ENCODE measurements at regions not wholly inside any gene's neighbourhood (a gene's known extent, or its start where the extent isn't known, plus 50 kb on each side); places are given as distances from the start of the nearest gene placed in this dataset.
A peak's percentile ranks its signal among the peaks of the same experiment; 100 is the strongest.
"Not testable (repeated sequence)": the region's sequence is repeated elsewhere in the genome, so short reads cannot be mapped to it uniquely, and the experiment has no call there.

GRCh38 chr16:16996827-16997226 lies 473.9 kb downstream of the XYLT1 start:
- Histone ChIP-seq H3K27me3 (ENCODE audit: control insufficient read depth in 3 of 3, insufficient read depth in 3 of 3, low read length in 3 of 3) (no peaks in the 10 kb centered on the region), H3K36me3 (ENCODE audit: control insufficient read depth in 3 of 3, insufficient read depth in 2 of 3, low read depth in 1 of 3, low read length in 3 of 3) (no peaks in the 10 kb centered on the region), H3K27ac (ENCODE audit: low read depth in 1 of 3, low read length in 2 of 3) (no peak overlapping the region), H3K9me3 (ENCODE audit: control insufficient read depth in 2 of 2, insufficient read depth in 1 of 2, low read depth in 1 of 2, low read length in 1 of 2) (no peaks in the 10 kb centered on the region), H3K4me3 (ENCODE audit: low read depth in 1 of 3, low read length in 3 of 3) (no peak overlapping the region), H3K4me1 (ENCODE audit: control insufficient read depth in 3 of 3, insufficient read depth in 2 of 3, low read depth in 1 of 3, low read length in 2 of 3) (no peaks in the 10 kb centered on the region)
- no peak for DNase-seq
- no peak for FAIRE-seq
- 53 to 71% (median 57%) methylated on average over 3 of the region's 3 CpGs for WGBS, 3 donors

GRCh38 chr16:16997349-16997748 lies 473.4 kb downstream of the XYLT1 start:
- H3K27ac ChIP-seq (ENCODE audit: low read depth in 1 of 3, low read length in 2 of 3): no peak overlapping the region
- H3K36me3 ChIP-seq (ENCODE audit: control insufficient read depth in 3 of 3, insufficient read depth in 2 of 3, low read depth in 1 of 3, low read length in 3 of 3): no peaks in the 10 kb centered on the region
- H3K27me3 ChIP-seq (ENCODE audit: control insufficient read depth in 3 of 3, insufficient read depth in 3 of 3, low read length in 3 of 3): no peaks in the 10 kb centered on the region
- H3K4me3 ChIP-seq (ENCODE audit: low read depth in 1 of 3, low read length in 3 of 3): no peak overlapping the region
- no peaks in the 10 kb centered on the region for H3K9me3 ChIP-seq (ENCODE audit: control insufficient read depth in 2 of 2, insufficient read depth in 1 of 2, low read depth in 1 of 2, low read length in 1 of 2)
- FAIRE-seq (no peak), DNase-seq (no peak)
- no peaks in the 10 kb centered on the region for H3K4me1 ChIP-seq (ENCODE audit: control insufficient read depth in 3 of 3, insufficient read depth in 2 of 3, low read depth in 1 of 3, low read length in 2 of 3)
- 85 to 86% (median 86%) methylated on average over 6 of the region's 6 CpGs for WGBS, 3 donors

- FAIRE-seq: no peak
- DNase-seq: no peak
- Histone ChIP-seq H3K4me1 (ENCODE audit: control insufficient read depth in 3 of 3, insufficient read depth in 2 of 3, low read depth in 1 of 3, low read length in 2 of 3) (no peaks in the 10 kb centered on the region), H3K36me3 (ENCODE audit: control insufficient read depth in 3 of 3, insufficient read depth in 2 of 3, low read depth in 1 of 3, low read length in 3 of 3) (no peaks in the 10 kb centered on the region), H3K9me3 (ENCODE audit: control insufficient read depth in 2 of 2, insufficient read depth in 1 of 2, low read depth in 1 of 2, low read length in 1 of 2) (no peaks in the 10 kb centered on the region), H3K27me3 (ENCODE audit: control insufficient read depth in 3 of 3, insufficient read depth in 3 of 3, low read length in 3 of 3) (no peaks in the 10 kb centered on the region), H3K4me3 (ENCODE audit: low read depth in 1 of 3, low read length in 3 of 3) (no peak overlapping the region), H3K27ac (ENCODE audit: low read depth in 1 of 3, low read length in 2 of 3) (no peak overlapping the region)
- WGBS, 3 donors: 83 to 85% (median 85%) methylated on average over 3 of the region's 3 CpGs
These were observed 469.3 kb downstream of the XYLT1 start for GRCh38 chr16:17001471-17001870.

- no peak for DNase-seq
- H3K9me3 ChIP-seq (ENCODE audit: control insufficient read depth in 2 of 2, insufficient read depth in 1 of 2, low read depth in 1 of 2, low read length in 1 of 2): no peaks in the 10 kb centered on the region
- H3K4me3 ChIP-seq (ENCODE audit: low read depth in 1 of 3, low read length in 3 of 3): no peak overlapping the region
- H3K27ac ChIP-seq (ENCODE audit: low read depth in 1 of 3, low read length in 2 of 3): no peak overlapping the region
- H3K36me3 ChIP-seq (ENCODE audit: control insufficient read depth in 3 of 3, insufficient read depth in 2 of 3, low read depth in 1 of 3, low read length in 3 of 3): no peaks in the 10 kb centered on the region
- 81 to 92% (median 84%) methylated on average over 1 of the region's 1 CpG for WGBS, 3 donors
- no peaks in the 10 kb centered on the region for H3K4me1 ChIP-seq (ENCODE audit: control insufficient read depth in 3 of 3, insufficient read depth in 2 of 3, low read depth in 1 of 3, low read length in 2 of 3)
- H3K27me3 ChIP-seq (ENCODE audit: control insufficient read depth in 3 of 3, insufficient read depth in 3 of 3, low read length in 3 of 3): no peaks in the 10 kb centered on the region
- no peak for FAIRE-seq
These were observed 468.2 kb downstream of the XYLT1 start for GRCh38 chr16:17002565-17002964.

- H3K4me1 ChIP-seq (ENCODE audit: control insufficient read depth in 3 of 3, insufficient read depth in 2 of 3, low read depth in 1 of 3, low read length in 2 of 3); H3K9me3 ChIP-seq (ENCODE audit: control insufficient read depth in 2 of 2, insufficient read depth in 1 of 2, low read depth in 1 of 2, low read length in 1 of 2); H3K27me3 ChIP-seq (ENCODE audit: control insufficient read depth in 3 of 3, insufficient read depth in 3 of 3, low read length in 3 of 3); H3K27ac ChIP-seq (ENCODE audit: low read depth in 1 of 3, low read length in 2 of 3); FAIRE-seq; DNase-seq; H3K4me3 ChIP-seq (ENCODE audit: low read depth in 1 of 3, low read length in 3 of 3); H3K36me3 ChIP-seq (ENCODE audit: control insufficient read depth in 3 of 3, insufficient read depth in 2 of 3, low read depth in 1 of 3, low read length in 3 of 3): not testable (repeated sequence)
- WGBS, 3 donors: 89 to 95% (median 92%) methylated on average over 1 of the region's 1 CpG
These were observed 464.8 kb downstream of the XYLT1 start for GRCh38 chr16:17005963-17006362.

- Histone ChIP-seq H3K4me1 (ENCODE audit: control insufficient read depth in 3 of 3, insufficient read depth in 2 of 3, low read depth in 1 of 3, low read length in 2 of 3) (no peaks in the 10 kb centered on the region), H3K4me3 (ENCODE audit: low read depth in 1 of 3, low read length in 3 of 3) (no peak overlapping the region), H3K27ac (ENCODE audit: low read depth in 1 of 3, low read length in 2 of 3) (no peak overlapping the region), H3K9me3 (ENCODE audit: control insufficient read depth in 2 of 2, insufficient read depth in 1 of 2, low read depth in 1 of 2, low read length in 1 of 2) (no peaks in the 10 kb centered on the region), H3K27me3 (ENCODE audit: control insufficient read depth in 3 of 3, insufficient read depth in 3 of 3, low read length in 3 of 3) (no peaks in the 10 kb centered on the region), H3K36me3 (ENCODE audit: control insufficient read depth in 3 of 3, insufficient read depth in 2 of 3, low read depth in 1 of 3, low read length in 3 of 3) (no peaks in the 10 kb centered on the region)
- FAIRE-seq (no peak), DNase-seq (no peak)
These were observed 459.0 kb downstream of the XYLT1 start for GRCh38 chr16:17011712-17012111.

GRCh38 chr16:17013038-17013437 lies 457.7 kb downstream of the XYLT1 start:
- Histone ChIP-seq H3K4me3 (ENCODE audit: low read depth in 1 of 3, low read length in 3 of 3) (no peak overlapping the region), H3K36me3 (ENCODE audit: control insufficient read depth in 3 of 3, insufficient read depth in 2 of 3, low read depth in 1 of 3, low read length in 3 of 3) (no peaks in the 10 kb centered on the region), H3K27me3 (ENCODE audit: control insufficient read depth in 3 of 3, insufficient read depth in 3 of 3, low read length in 3 of 3) (no peaks in the 10 kb centered on the region), H3K27ac (ENCODE audit: low read depth in 1 of 3, low read length in 2 of 3) (peak overlapping the region in 1 of 3 donors; percentile 6), H3K9me3 (ENCODE audit: control insufficient read depth in 2 of 2, insufficient read depth in 1 of 2, low read depth in 1 of 2, low read length in 1 of 2) (no peaks in the 10 kb centered on the region), H3K4me1 (ENCODE audit: control insufficient read depth in 3 of 3, insufficient read depth in 2 of 3, low read depth in 1 of 3, low read length in 2 of 3) (no peaks in the 10 kb centered on the region)
- whole genome bisulfite sequencing, 3 donors: 81 to 82% (median 82%) methylated on average over 8 of the region's 8 CpGs
- DNase-seq: no peak
- no peak for FAIRE-seq

- DNase-seq (no peak), FAIRE-seq (no peak)
- no peaks in the 10 kb centered on the region for H3K36me3 ChIP-seq (ENCODE audit: control insufficient read depth in 3 of 3, insufficient read depth in 2 of 3, low read depth in 1 of 3, low read length in 3 of 3)
- H3K27ac ChIP-seq (ENCODE audit: low read depth in 1 of 3, low read length in 2 of 3): no peak overlapping the region
- WGBS, 3 donors: 88 to 94% (median 90%) methylated on average over 6 of the region's 6 CpGs
- H3K9me3 ChIP-seq (ENCODE audit: control insufficient read depth in 2 of 2, insufficient read depth in 1 of 2, low read depth in 1 of 2, low read length in 1 of 2): no peaks in the 10 kb centered on the region
- H3K27me3 ChIP-seq (ENCODE audit: control insufficient read depth in 3 of 3, insufficient read depth in 3 of 3, low read length in 3 of 3): no peaks in the 10 kb centered on the region
- H3K4me1 ChIP-seq (ENCODE audit: control insufficient read depth in 3 of 3, insufficient read depth in 2 of 3, low read depth in 1 of 3, low read length in 2 of 3): no peaks in the 10 kb centered on the region
- H3K4me3 ChIP-seq (ENCODE audit: low read depth in 1 of 3, low read length in 3 of 3): no peak overlapping the region
These were observed 456.2 kb downstream of the XYLT1 start for GRCh38 chr16:17014484-17015121.

GRCh38 chr16:17015702-17016101 lies 455.1 kb downstream of the XYLT1 start:
- Histone ChIP-seq H3K36me3 (ENCODE audit: control insufficient read depth in 3 of 3, insufficient read depth in 2 of 3, low read depth in 1 of 3, low read length in 3 of 3) (no peaks in the 10 kb centered on the region), H3K9me3 (ENCODE audit: control insufficient read depth in 2 of 2, insufficient read depth in 1 of 2, low read depth in 1 of 2, low read length in 1 of 2) (no peaks in the 10 kb centered on the region), H3K27me3 (ENCODE audit: control insufficient read depth in 3 of 3, insufficient read depth in 3 of 3, low read length in 3 of 3) (no peaks in the 10 kb centered on the region), H3K4me3 (ENCODE audit: low read depth in 1 of 3, low read length in 3 of 3) (no peak overlapping the region), H3K27ac (ENCODE audit: low read depth in 1 of 3, low read length in 2 of 3) (no peak overlapping the region), H3K4me1 (ENCODE audit: control insufficient read depth in 3 of 3, insufficient read depth in 2 of 3, low read depth in 1 of 3, low read length in 2 of 3) (no peaks in the 10 kb centered on the region)
- DNase-seq (no peak), FAIRE-seq (peak; percentile 5)
- 88 to 93% (median 92%) methylated on average over 6 of the region's 6 CpGs for WGBS, 3 donors

All from small intestine (tissue), 7 donors.